ENCODE measurements at regions not wholly inside any gene's neighbourhood (a gene's known extent, or its start where the extent isn't known, plus 50 kb on each side); places are given as distances from the start of the nearest gene placed in this dataset.
"Not testable (repeated sequence)": the region's sequence is repeated elsewhere in the genome, so short reads cannot be mapped to it uniquely, and the experiment has no call there.

DNA sequence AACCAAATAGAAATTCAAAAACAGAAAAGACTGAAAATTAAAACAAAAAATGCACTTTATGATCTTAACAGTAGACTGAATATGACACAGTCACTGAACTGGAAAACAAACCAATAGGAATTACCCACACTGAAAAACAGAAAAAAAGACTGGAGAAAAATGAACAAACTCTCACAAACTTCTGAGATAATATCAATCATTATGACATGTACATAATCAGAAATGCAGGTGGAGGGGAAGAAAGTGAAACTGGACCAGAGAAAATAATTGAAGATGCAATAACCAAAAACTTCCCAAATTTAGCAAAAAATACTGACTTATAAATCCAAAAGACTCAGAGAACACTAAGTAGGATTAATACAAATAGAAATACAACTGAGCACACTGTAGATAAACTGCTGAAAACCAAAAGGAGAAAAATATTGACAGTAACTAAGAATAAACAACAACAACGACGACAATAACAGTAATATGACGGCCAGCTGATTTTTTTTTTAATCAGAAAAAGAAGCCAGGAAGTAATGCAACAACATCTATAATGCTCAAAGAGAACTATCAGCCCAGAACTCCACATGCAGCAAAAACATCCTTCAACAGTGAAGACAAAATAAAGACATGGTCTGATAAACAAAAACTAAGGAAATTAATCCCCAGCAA is 108.1 kb downstream of the ZFAND4 start:
- no peak for DNase-seq

- no peak for DNase-seq
These were observed 110.6 kb downstream of the ZFAND4 start for GRCh38 chr10:45561952-45562351.

DNA sequence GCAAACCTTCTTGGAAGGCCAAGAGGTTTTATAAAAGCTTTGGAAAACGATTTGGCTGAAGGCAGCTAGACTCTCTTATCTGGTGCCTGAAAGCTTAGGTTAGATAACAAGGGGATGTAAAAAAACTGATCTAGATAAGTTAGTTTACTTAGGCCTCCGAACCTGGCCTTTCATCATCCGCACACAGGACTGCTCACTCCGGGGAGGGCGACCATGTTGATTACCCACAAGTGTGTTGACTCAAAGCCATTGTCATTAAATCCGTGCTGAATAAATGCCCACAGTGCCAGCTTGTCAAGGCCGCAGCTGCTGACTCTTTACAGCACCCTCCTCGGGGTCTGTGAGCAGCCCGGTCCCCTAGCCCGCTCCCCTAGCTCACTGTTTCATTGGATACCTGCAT is 112.3 kb downstream of the ZFAND4 start:
- DNase-seq = no peak

- no peak for DNase-seq
These were observed 114.1 kb downstream of the ZFAND4 start for GRCh38 chr10:45558425-45558824.

GRCh38 chr10:45557275-45557905 is 115.2 kb downstream of the ZFAND4 start:
- DNase-seq = peak; percentile 82

DNA sequence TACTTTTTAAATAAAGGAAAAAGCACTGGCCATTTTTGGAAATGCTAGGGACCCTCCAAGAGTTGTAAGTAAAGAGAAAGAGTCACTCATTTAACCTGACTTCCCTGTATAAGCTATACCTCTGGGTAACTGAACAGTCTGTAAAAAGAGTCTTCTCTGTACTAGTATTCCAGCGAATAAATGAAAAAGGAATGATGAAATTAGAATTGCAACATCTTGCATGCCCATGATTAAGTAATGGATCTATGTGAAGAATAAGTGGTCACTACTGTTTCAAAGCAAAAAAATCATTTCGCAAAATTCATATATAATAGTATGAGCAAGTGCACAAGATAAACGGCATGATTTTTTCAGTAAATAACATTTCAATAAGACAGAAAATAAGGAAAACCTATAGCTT is 116.8 kb downstream of the ZFAND4 start:
- DNase-seq = no peak

DNA sequence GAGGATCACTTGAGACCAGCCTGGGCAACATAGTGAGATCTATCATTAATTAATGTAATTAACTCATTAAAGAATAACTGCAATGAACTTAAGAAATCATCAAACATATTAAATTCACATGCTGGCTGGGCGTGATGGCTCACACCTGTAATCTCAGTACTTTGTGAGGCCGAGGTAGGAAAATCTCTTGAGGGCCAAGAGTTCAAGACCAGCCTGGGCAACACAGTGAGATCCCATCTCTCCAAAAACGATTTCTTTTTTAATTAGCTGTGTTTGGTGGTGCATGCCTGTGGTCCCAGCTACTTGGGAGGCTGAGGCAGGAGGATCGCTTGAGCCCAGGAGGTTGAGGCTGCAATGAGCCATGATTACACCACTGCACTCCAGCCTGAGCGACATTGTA is 117.2 kb downstream of the ZFAND4 start:
- DNase-seq = not testable (repeated sequence)

- DNase-seq = no peak
These were observed 119.0 kb downstream of the ZFAND4 start for GRCh38 chr10:45553613-45554012.

GRCh38 chr10:45553155-45553554 is 119.4 kb downstream of the ZFAND4 start:
- no peak for DNase-seq

GRCh38 chr10:45552476-45552875 is 120.1 kb downstream of the ZFAND4 start:
- DNase-seq = no peak

DNA sequence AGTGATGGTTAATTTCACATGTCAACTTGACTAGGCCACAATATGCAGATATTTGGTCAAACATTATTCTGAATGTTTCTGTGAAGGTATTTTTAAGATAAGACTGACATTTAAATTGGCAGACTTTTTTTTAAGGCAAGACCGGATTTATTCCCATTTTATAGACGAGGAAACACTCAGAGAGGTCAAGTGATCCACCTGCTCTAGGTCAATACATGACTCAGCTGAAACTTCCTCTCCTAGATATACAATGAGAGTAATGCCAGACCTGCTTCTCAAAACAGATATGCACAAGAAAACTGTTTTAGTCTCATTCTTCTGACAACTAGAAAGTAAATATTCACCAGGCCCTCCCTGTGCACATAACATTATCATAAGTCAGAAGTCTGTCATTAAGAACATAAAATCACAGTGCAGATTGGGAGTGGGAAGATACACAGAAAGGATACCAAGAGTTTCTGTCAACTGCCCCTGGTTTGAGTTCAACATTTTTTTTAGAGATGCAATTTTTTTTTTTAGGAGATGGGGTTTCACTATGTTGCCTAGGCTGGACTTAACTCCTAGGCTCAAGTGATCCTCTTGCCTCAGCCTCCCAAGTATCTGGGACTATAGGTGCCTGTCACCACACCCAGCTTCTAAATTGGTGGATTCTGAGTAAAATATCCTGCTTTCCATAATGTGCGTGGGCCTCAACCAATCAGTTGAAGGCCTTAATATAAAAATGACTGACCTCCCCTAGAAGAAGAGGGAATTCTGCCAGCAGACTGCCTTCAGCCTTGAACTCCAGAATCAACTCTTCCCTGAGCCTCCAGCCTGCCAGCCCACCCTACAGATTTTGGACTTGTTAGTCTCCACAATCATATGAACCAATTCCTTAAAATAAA is 121.4 kb downstream of the ZFAND4 start:
- peak; percentile 75 for DNase-seq

- DNase-seq = no peak
These were observed 124.5 kb downstream of the ZFAND4 start for GRCh38 chr10:45548068-45548467.

DNA sequence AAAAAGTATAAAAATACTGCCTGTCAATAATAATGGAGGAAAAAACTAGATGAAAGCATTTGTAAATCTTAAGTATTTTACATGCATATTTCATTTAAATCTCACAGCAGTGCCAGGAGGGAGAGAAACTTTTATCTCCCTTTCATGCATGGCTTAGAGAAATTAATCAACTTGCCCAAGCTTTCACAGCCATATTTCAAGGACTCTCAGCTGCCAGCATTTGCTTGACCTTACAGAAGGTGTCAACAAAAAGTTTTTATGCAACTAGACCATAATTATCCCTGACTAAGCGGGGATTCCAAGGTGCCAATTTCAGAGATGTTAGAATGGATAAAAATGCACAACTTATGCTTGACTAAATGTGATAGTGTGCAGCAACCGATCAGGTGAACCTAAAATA is 125.4 kb downstream of the ZFAND4 start:
- DNase-seq = no peak

- DNase-seq = no peak
These were observed 127.4 kb downstream of the ZFAND4 start for GRCh38 chr10:45545150-45545549.

DNA sequence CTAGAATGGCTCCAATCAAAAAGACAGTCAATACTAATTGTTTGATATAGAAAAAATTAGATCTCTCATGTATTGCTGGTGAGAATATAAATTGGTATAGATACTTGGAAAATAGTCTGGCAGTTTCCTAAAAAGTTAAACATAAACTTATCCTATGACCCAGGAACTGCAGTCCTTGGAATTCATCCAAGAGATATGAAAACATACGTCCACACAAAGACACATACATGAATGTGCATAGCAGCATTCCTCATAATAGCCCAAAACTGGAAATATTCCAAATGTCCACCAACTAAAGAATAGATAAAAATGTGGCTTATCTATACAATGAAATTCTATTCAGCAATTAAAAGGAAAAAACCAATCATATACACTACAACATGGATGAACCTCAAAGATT is 128.4 kb downstream of the ZFAND4 start:
- no peak for DNase-seq

GRCh38 chr10:45541032-45541431 is 131.5 kb downstream of the ZFAND4 start:
- not testable (repeated sequence) for DNase-seq

GRCh38 chr10:45540589-45540988 is 132.0 kb downstream of the ZFAND4 start:
- DNase-seq = not testable (repeated sequence)

- DNase-seq = not testable (repeated sequence)
These were observed 133.0 kb downstream of the ZFAND4 start for GRCh38 chr10:45539569-45539968.

DNA sequence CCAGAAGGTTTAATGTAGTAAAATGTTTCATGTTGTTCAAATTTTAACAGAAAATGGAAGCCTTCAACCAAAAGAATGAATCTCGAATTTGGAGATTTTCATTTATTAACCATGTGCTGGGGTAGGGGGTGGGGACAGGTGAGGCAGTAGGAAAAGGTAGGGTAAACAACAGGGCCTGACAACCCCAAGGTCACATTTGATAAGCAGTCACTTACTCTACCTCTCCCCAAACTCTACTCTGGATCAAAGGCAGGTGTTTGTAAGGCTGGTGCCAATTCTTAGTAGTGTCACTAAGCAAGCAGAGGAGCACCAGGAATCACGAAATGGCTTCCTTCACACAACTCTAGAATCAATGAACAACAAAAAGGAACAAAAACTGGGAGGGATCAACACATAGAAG is 138.0 kb downstream of the ZFAND4 start:
- DNase-seq = no peak

- peak; percentile 27 for DNase-seq
These were observed 140.1 kb downstream of the ZFAND4 start for GRCh38 chr10:45532480-45532879.

DNA sequence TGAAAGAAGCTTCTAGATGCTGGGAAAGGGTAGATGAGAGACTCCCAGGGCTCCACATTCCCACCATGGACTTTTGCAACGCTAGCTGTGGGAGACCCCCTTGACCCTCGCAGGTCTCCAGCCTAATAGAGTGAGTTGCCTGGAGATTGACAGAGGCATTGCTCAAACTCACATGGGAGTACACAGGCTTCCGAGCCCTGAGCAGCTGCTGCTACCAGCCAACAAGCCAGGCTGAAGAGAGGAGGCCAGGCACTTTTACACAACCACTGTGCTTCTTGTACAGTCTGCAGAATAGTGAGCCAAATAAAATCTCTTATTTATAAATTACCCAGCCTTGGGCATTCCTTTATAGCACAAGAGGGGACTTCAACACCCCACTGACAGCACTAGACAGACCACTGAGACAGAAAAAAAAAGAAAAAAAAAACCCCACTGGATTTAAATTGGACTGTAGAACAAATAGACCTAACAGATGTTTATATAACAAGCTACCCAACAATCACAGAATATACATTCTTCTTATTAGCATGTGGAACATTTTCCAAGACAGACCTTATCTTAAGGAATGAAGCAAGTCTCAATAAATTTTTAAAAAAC is 146.2 kb downstream of the ZFAND4 start:
- DNase-seq = no peak

GRCh38 chr10:45520476-45520875 is 146.5 kb downstream of the ALOX5 start:
- no peak for DNase-seq

DNA sequence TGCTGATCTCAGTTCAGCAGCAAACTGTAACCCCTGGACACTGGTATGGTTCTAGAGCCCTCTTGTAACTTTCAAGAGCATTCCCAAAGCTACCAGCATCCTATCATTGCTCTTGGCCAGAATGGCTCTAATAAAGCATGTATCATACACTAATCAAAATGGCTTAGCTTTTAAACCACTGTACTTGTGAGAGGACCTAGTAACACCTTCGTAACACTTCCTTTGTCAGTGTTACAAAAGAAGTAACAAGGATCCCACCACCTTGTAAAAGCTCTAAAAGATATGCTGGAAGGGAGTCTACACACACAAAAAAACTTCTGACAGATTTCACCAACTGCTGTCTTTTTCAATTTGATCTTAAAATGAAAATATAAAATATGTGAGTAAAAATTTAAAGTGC is 144.7 kb downstream of the ALOX5 start:
- no peak for DNase-seq
